GM12891 (cell line): ENCODE measurements at regions not wholly inside any gene's neighbourhood (a gene's known extent, or its start where the extent isn't known, plus 50 kb on each side); places are given as distances from the start of the nearest gene placed in this dataset.

Source experiments
- POLR2A ChIP-seq: IDR thresholded peaks from 2 replicates; pipeline ENCODE4 v1.6.1; 2011; ENCODE audit warnings: low read depth, low read length, control low read depth
- POLR2AphosphoS5 ChIP-seq: IDR thresholded peaks from 2 replicates; pipeline ENCODE4 v1.6.1; 2011; ENCODE audit warnings: low read depth, low read length, control low read depth

- TF ChIP-seq POLR2A (no peak), POLR2AphosphoS5 (no peak)
These were observed 367.6 kb downstream of the EIPR1 start for GRCh38 chr2:3010001-3010400.
